H1 (cell line): ENCODE measurements at regions not wholly inside any gene's neighbourhood (a gene's known extent, or its start where the extent isn't known, plus 50 kb on each side); places are given as distances from the start of the nearest gene placed in this dataset.

Experiments
- CHD1 ChIP-seq: IDR thresholded peaks from 2 replicates; pipeline ENCODE4 v1.6.1; 2012; ENCODE audit warnings: low read depth, low read length, improper control_type of control experiment
- CHD2 ChIP-seq: IDR thresholded peaks from 2 replicates; pipeline ENCODE4 v1.6.1; 2012; ENCODE audit warnings: low read length, improper control_type of control experiment
- FOSL1 ChIP-seq: IDR thresholded peaks from 2 replicates; pipeline ENCODE4 v1.6.1; 2011; ENCODE audit warnings: mild to moderate bottlenecking, low read depth, low read length, moderate library complexity; ENCODE audit not compliant: insufficient read depth
- RAD21 ChIP-seq, 2 experiments: IDR thresholded peaks in 1 of 2; conservative IDR thresholded peaks in 1 of 2; 2 replicates each; pipeline ENCODE4 v1.6.1; 2011; ENCODE audit warnings: low read depth in 2 of 2, low read length in 2 of 2, improper control_type of control experiment in 1 of 2, inconsistent platforms in 1 of 2, mild to moderate bottlenecking in 1 of 2, moderate library complexity in 1 of 2
- SIRT6 ChIP-seq: IDR thresholded peaks from one replicate; pipeline ENCODE4 v1.7.1; 2012; ENCODE audit warnings: low read length, inconsistent platforms

DNA sequence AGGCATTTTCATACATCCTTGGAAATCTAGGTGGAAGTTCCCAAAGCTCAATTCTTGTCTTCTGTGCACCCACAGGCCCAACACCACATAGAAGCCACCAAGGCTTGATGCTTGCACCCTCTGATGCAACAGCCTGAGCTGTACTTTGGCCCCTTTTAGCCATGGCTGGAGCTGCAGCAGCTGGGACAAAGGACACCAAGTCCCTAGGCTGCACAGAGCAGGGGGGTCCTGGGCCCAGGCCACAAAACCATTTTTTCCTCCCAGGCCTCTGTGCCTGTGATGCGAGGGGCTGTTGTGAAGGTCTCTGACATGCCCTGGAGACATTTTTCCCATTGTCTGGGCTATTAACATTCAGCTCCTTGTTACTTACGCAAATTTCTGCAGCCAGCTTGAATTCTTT is 124.0 kb upstream of the S100G start (continued):
- no peak for TF ChIP-seq CHD1
- TF ChIP-seq CHD2, result no peak
- TF ChIP-seq FOSL1, result no peak
- TF ChIP-seq SIRT6, result no peak
- TF ChIP-seq RAD21 (IDR thresholded peaks at IDR 0.05 in 1 of 2, conservative IDR thresholded peaks at IDR 0.05 in 1 of 2; ENCODE audit: low read depth in 2 of 2, low read length in 2 of 2), result no peak
